Thyroid gland (tissue), 4 donors: ENCODE measurements at regions not wholly inside any gene's neighbourhood (a gene's known extent, or its start where the extent isn't known, plus 50 kb on each side); places are given as distances from the start of the nearest gene placed in this dataset.

Source experiments
- DNase-seq, 2 donors: peaks; one replicate each; pipeline ENCODE4 v3.0.0-alpha.2; 2019
- H3K27ac ChIP-seq, 3 donors: fragments of 200-600 bp; sonication (generic); 1 replicate in 2 of 3; 2 replicates in 1 of 3; pipeline ENCODE4 v1.5.1; 2016 to 2019; ENCODE audit warnings: mild to moderate bottlenecking in 1 of 3, moderate library complexity in 1 of 3
- H3K27me3 ChIP-seq: fragments of 200-600 bp; sonication (generic); one replicate; pipeline ENCODE4 v1.5.1; 2019
- H3K36me3 ChIP-seq, 2 donors: fragments of 200-600 bp; sonication (generic); one replicate each; pipeline ENCODE4 v1.5.1; 2016 to 2019
- H3K4me1 ChIP-seq, 2 donors: fragments of 200-600 bp; sonication (generic); one replicate each; pipeline ENCODE4 v1.5.1; 2017 to 2019
- H3K4me3 ChIP-seq, 3 donors: fragments of 200-600 bp; sonication (generic); replicated peaks in 1 of 3; 1 replicate in 2 of 3; 2 replicates in 1 of 3; pipeline ENCODE4 v1.5.1; 2016; ENCODE audit warnings: mild to moderate bottlenecking in 1 of 3
- H3K9me3 ChIP-seq: fragments of 200-600 bp; sonication (generic); one replicate; pipeline ENCODE4 v1.5.1; 2017
- POLR2A ChIP-seq, 2 donors: fragments of 450-650 bp; IDR thresholded peaks; one replicate each; pipeline ENCODE4 v1.6.1; 2017; ENCODE audit warnings: antibody characterized with exemption in 2 of 2, mild to moderate bottlenecking in 2 of 2, moderate library complexity in 1 of 2
- whole genome bisulfite sequencing, 2 donors: methylation state at CpG; one replicate each; pipeline ENCODE4 v1.1.5; 2017; 5-methylcytosine and 5-hydroxymethylcytosine counted together
- intact Hi-C: fragments of 100-400 bp; cut with DNase I; formaldehyde crosslinking; loops from one replicate; pipeline ENCODE4 v1.15.1; 2023
- TF ChIP-seq, protein P1 (sequence below), 6 experiments: fragments of 200-600 bp in 3 of 6; fragments of 450-650 bp in 3 of 6; sonication (generic) in 3 of 6; IDR thresholded peaks; one replicate each; pipeline ENCODE4 v1.5.1; 2016 to 2019; ENCODE audit warnings: antibody characterized with exemption in 6 of 6, mild to moderate bottlenecking in 2 of 6, inconsistent platforms in 1 of 6, moderate library complexity in 1 of 6

- 93 to 95% methylated on average over 2 of the region's 3 CpGs for WGBS, 2 donors
- H3K36me3 ChIP-seq: no peaks in the 10 kb centered on the region
These were observed 1041.0 kb downstream of the BRD1 start for GRCh38 chr22:48786679-48786996.

GRCh38 chr22:48785792-48786678 lies 1041.6 kb downstream of the BRD1 start:
- DNase-seq: no peak
- Histone ChIP-seq H3K36me3 (no peaks in the 10 kb centered on the region), H3K4me3 (no peak overlapping the region), H3K27me3 (no peaks in the 10 kb centered on the region), H3K4me1 (no peaks in the 10 kb centered on the region), H3K9me3 (no peaks in the 10 kb centered on the region), H3K27ac (no peak overlapping the region)
- WGBS, 2 donors: 73 to 87% methylated on average over 8 to 12 of the region's 14 CpGs
- TF ChIP-seq, protein P1, sequence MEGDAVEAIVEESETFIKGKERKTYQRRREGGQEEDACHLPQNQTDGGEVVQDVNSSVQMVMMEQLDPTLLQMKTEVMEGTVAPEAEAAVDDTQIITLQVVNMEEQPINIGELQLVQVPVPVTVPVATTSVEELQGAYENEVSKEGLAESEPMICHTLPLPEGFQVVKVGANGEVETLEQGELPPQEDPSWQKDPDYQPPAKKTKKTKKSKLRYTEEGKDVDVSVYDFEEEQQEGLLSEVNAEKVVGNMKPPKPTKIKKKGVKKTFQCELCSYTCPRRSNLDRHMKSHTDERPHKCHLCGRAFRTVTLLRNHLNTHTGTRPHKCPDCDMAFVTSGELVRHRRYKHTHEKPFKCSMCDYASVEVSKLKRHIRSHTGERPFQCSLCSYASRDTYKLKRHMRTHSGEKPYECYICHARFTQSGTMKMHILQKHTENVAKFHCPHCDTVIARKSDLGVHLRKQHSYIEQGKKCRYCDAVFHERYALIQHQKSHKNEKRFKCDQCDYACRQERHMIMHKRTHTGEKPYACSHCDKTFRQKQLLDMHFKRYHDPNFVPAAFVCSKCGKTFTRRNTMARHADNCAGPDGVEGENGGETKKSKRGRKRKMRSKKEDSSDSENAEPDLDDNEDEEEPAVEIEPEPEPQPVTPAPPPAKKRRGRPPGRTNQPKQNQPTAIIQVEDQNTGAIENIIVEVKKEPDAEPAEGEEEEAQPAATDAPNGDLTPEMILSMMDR (IDR thresholded peaks at IDR 0.05): no peak
- no peak for TF ChIP-seq POLR2A (IDR thresholded peaks at IDR 0.05)
- intact Hi-C loops: no loop called here

More at GRCh38 chr22:48786679-48786996, 1041.0 kb downstream of the BRD1 start:
- H3K27ac ChIP-seq: no peak overlapping the region
- DNase-seq: no peak
- intact Hi-C loops: no loop called here
- H3K4me3 ChIP-seq: no peak overlapping the region
- no peaks in the 10 kb centered on the region for H3K27me3 ChIP-seq
- no peaks in the 10 kb centered on the region for H3K9me3 ChIP-seq
- no peak for TF ChIP-seq POLR2A (IDR thresholded peaks at IDR 0.05)
- TF ChIP-seq, protein P1 (IDR thresholded peaks at IDR 0.05): no peak
- H3K4me1 ChIP-seq: no peaks in the 10 kb centered on the region

DNA sequence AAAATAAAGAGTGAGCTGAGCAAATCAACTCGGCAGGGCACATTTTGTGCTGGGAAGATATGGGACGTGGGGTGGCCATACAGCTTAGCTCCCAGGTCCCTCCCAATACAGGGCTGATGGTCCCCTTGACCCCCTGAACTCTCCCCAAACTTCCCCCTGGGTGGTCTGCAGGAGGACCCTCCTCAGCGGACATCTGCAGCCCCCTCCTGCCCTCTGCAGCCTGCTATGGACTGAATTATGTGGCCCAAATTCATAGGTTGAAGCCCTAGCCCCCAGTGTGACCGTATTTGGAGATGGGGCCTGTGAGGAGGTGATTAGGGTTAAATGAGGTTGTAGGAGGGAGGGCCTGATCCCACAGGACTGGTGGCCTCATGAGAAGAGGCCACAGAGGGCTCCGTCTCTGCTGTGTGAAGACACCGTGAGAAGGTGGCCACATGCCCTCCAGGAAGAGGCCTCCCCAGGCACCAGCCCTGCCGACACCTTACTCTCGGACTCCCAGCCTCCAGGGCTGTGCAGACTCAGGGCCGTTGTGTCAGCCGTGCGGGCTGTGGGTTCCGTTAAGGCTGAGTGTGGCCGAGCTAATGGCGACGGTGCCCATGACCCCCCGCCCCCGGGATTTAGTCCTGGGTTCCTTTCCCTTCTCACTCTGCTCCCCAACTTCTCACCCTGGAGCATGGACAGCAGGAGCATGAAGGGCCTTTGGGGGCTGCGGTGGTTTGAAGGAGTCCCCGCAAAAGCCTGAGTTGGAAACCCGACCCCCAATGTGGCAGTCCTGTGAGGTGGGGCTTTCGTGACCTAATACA lies 1042.8 kb downstream of the BRD1 start:
- TF ChIP-seq, protein P1 (IDR thresholded peaks at IDR 0.05): no peak
- TF ChIP-seq POLR2A (IDR thresholded peaks at IDR 0.05): no peak
- H3K27me3 ChIP-seq: no peaks in the 10 kb centered on the region
- no peak overlapping the region for H3K4me3 ChIP-seq
- WGBS, 2 donors: 91 to 94% methylated on average over 19 to 20 of the region's 21 CpGs
- no peaks in the 10 kb centered on the region for H3K9me3 ChIP-seq
- no peaks in the 10 kb centered on the region for H3K36me3 ChIP-seq
- no peak for DNase-seq
- intact Hi-C loops: no loop called here
- H3K4me1 ChIP-seq: no peaks in the 10 kb centered on the region
- no peak overlapping the region for H3K27ac ChIP-seq

- 80 to 92% methylated on average over 15 of the region's 15 CpGs for WGBS, 2 donors
- Histone ChIP-seq H3K4me3 (no peak overlapping the region), H3K9me3 (no peaks in the 10 kb centered on the region), H3K36me3 (no peaks in the 10 kb centered on the region), H3K27ac (no peak overlapping the region), H3K27me3 (no peaks in the 10 kb centered on the region), H3K4me1 (no peaks in the 10 kb centered on the region)
- intact Hi-C loops: no loop called here
- DNase-seq: no peak
- TF ChIP-seq, protein P1 (IDR thresholded peaks at IDR 0.05): no peak
- TF ChIP-seq POLR2A (IDR thresholded peaks at IDR 0.05): no peak
These were observed 1043.8 kb downstream of the BRD1 start for GRCh38 chr22:48783821-48784266.
